IMR-90 (cell line): ENCODE measurements at regions not wholly inside any gene's neighbourhood (a gene's known extent, or its start where the extent isn't known, plus 50 kb on each side); places are given as distances from the start of the nearest gene placed in this dataset.

Experiments used
- ATAC-seq: fragments of 200-7000 bp; cut with Tn5 transposase; 2 replicates; pipeline ENCODE4 v1.9.1; 2020; ENCODE audit warnings: low read depth, mild to moderate bottlenecking, moderate library complexity
- BruUV-seq: library from RNA; stranded (reverse); fragments of 400-500 nt; replicated peaks from 2 replicates; lab custom pipeline; 2021; lab: Mats Ljungman, UMichigan
- CTCF ChIA-PET: fragments of 300-600 bp; formaldehyde crosslinking; extraction: SDS; loops from one replicate; lab custom pipeline; 2021; ENCODE audit warnings: antibody characterized with exemption; lab: Yijun Ruan, JAX
- POLR2A ChIA-PET: fragments of 300-600 bp; sonication (Branson Sonifier 250); formaldehyde crosslinking; loops from one replicate; lab custom pipeline; 2022; ENCODE audit warnings: antibody characterized with exemption; ENCODE audit not compliant: unreplicated experiment; lab: Charles Lee
- DNase-seq: peaks from one replicate; pipeline ENCODE4 v3.0.0; 2013
- H2AFZ ChIP-seq: replicated peaks from 2 replicates; pipeline ENCODE3; 2013; ENCODE audit warnings: low read length, mild to moderate bottlenecking; ENCODE audit not compliant: poor library complexity
- H2AK5ac ChIP-seq: 2 replicates; pipeline ENCODE4 v1.6.1; 2013; ENCODE audit warnings: low read depth, low read length, inconsistent platforms
- H2AK9ac ChIP-seq: replicated peaks from 2 replicates; pipeline ENCODE3; 2013; ENCODE audit warnings: mild to moderate bottlenecking, low read depth, low read length, moderate library complexity; ENCODE audit not compliant: poor library complexity
- H2BK120ac ChIP-seq: 2 replicates; pipeline ENCODE4 v1.6.1; 2013; ENCODE audit warnings: low read depth, low read length, inconsistent platforms
- H2BK15ac ChIP-seq: 3 replicates; pipeline ENCODE4 v1.6.1; 2013; ENCODE audit warnings: low read depth, low read length, inconsistent platforms
- H2BK20ac ChIP-seq: 2 replicates; pipeline ENCODE4 v1.6.1; 2013; ENCODE audit warnings: low read depth, mild to moderate bottlenecking, inconsistent platforms, low read length, moderate library complexity
- H2BK5ac ChIP-seq: 2 replicates; pipeline ENCODE4 v1.6.1; 2013; ENCODE audit warnings: mild to moderate bottlenecking, low read depth, low read length, inconsistent platforms; ENCODE audit not compliant: poor library complexity, severe bottlenecking
- H3K14ac ChIP-seq: replicated peaks from 2 replicates; pipeline ENCODE4 v1.6.1; 2013; ENCODE audit warnings: low read depth, low read length, inconsistent platforms
- H3K18ac ChIP-seq: 2 replicates; pipeline ENCODE4 v1.6.1; 2013; ENCODE audit warnings: low read depth, low read length, control low read depth
- H3K23ac ChIP-seq: 2 replicates; pipeline ENCODE4 v1.6.1; 2013; ENCODE audit warnings: low read depth, low read length, inconsistent platforms
- H3K27ac ChIP-seq: 2 replicates; pipeline ENCODE4 v1.5.1; 2013; ENCODE audit warnings: mild to moderate bottlenecking, control low read depth, low read length; ENCODE audit not compliant: insufficient read depth
- H3K27me3 ChIP-seq: 2 replicates; pipeline ENCODE4 v1.6.1; 2013; ENCODE audit warnings: low read length; ENCODE audit not compliant: control insufficient read depth, insufficient read depth
- H3K36me3 ChIP-seq: 2 replicates; pipeline ENCODE4 v1.6.1; 2013; ENCODE audit warnings: low read length, mixed read lengths; ENCODE audit not compliant: control insufficient read depth, insufficient read depth
- H3K4ac ChIP-seq: 2 replicates; pipeline ENCODE4 v1.6.1; 2013; ENCODE audit warnings: low read depth, low read length, inconsistent platforms
- H3K4me1 ChIP-seq: 2 replicates; pipeline ENCODE4 v1.6.1; 2013; ENCODE audit warnings: low read length, mixed read lengths; ENCODE audit not compliant: control insufficient read depth, insufficient read depth
- H3K4me2 ChIP-seq: 2 replicates; pipeline ENCODE4 v1.6.1; 2013; ENCODE audit warnings: low read depth, mild to moderate bottlenecking, control low read depth, low read length, moderate library complexity
- H3K4me3 ChIP-seq: 2 replicates; pipeline ENCODE4 v1.5.1; 2013; ENCODE audit warnings: low read depth, mild to moderate bottlenecking, control low read depth, low read length, moderate library complexity; ENCODE audit not compliant: insufficient read depth
- H3K56ac ChIP-seq: 2 replicates; pipeline ENCODE4 v1.6.1; 2013; ENCODE audit warnings: low read length, inconsistent platforms; ENCODE audit not compliant: insufficient read depth; ENCODE audit errors: extremely low read depth
- H3K79me1 ChIP-seq, 2 experiments: 2 replicates each; pipeline ENCODE4 v1.6.1; 2013; ENCODE audit warnings: low read length in 2 of 2, inconsistent platforms in 1 of 2, low read depth in 1 of 2
- H3K9ac ChIP-seq: 2 replicates; pipeline ENCODE4 v1.6.1; 2013; ENCODE audit warnings: low read depth, low read length, control low read depth
- H3K9me1 ChIP-seq: 2 replicates; pipeline ENCODE4 v1.6.1; 2013; ENCODE audit warnings: low read length, inconsistent platforms; ENCODE audit not compliant: insufficient read depth
- H3K9me3 ChIP-seq: 2 replicates; pipeline ENCODE4 v1.6.1; 2013; ENCODE audit warnings: low read length; ENCODE audit not compliant: control insufficient read depth, insufficient read depth
- H4K20me1 ChIP-seq: 2 replicates; pipeline ENCODE4 v1.6.1; 2013; ENCODE audit warnings: low read length, inconsistent platforms; ENCODE audit not compliant: insufficient read depth
- H4K5ac ChIP-seq: 2 replicates; pipeline ENCODE4 v1.6.1; 2013; ENCODE audit warnings: mild to moderate bottlenecking, low read depth, low read length, control low read depth
- H4K8ac ChIP-seq, 2 experiments: 2 replicates each; pipeline ENCODE4 v1.6.1; 2013; ENCODE audit warnings: low read depth in 2 of 2, low read length in 2 of 2, control low read depth in 1 of 2, inconsistent platforms in 1 of 2
- H4K91ac ChIP-seq: 2 replicates; pipeline ENCODE4 v1.6.1; 2013; ENCODE audit warnings: low read depth, low read length, inconsistent platforms; ENCODE audit not compliant: insufficient read depth
- BHLHE40 ChIP-seq: fragments of 150-350 bp; IDR thresholded peaks from 2 replicates; pipeline ENCODE4 v1.6.1; 2016; ENCODE audit warnings: mild to moderate bottlenecking, low read depth, low read length
- CEBPB ChIP-seq: IDR thresholded peaks from 2 replicates; pipeline ENCODE4 v1.6.1; 2012; ENCODE audit warnings: low read depth, low read length, improper control_type of control experiment
- CHD1 ChIP-seq: IDR thresholded peaks from 2 replicates; pipeline ENCODE4 v1.6.1; 2012; ENCODE audit warnings: low read depth, low read length, improper control_type of control experiment
- CTCF ChIP-seq: conservative IDR thresholded peaks from 2 replicates; pipeline ENCODE4 v1.5.1; 2012; ENCODE audit warnings: mild to moderate bottlenecking, low read depth, low read length, improper control_type of control experiment
- ELK1 ChIP-seq: fragments of 150-350 bp; IDR thresholded peaks from 2 replicates; pipeline ENCODE4 v1.6.1; 2016; ENCODE audit warnings: low read depth, mild to moderate bottlenecking, low read length, moderate library complexity, borderline replicate concordance
- FOS ChIP-seq: fragments of 150-350 bp; IDR thresholded peaks from 2 replicates; pipeline ENCODE4 v1.6.1; 2016; ENCODE audit warnings: low read depth, low read length
- MAFK ChIP-seq: IDR thresholded peaks from 2 replicates; pipeline ENCODE4 v1.6.1; 2012; ENCODE audit warnings: low read depth, low read length, improper control_type of control experiment
- MAZ ChIP-seq: IDR thresholded peaks from 2 replicates; pipeline ENCODE4 v1.6.1; 2012; ENCODE audit warnings: low read depth, mild to moderate bottlenecking, low read length, improper control_type of control experiment, moderate library complexity, borderline replicate concordance
- MXI1 ChIP-seq: IDR thresholded peaks from 2 replicates; pipeline ENCODE4 v1.6.1; 2012; ENCODE audit warnings: low read depth, mild to moderate bottlenecking, low read length, moderate library complexity, borderline replicate concordance
- NFE2L2 ChIP-seq: fragments of 150-350 bp; IDR thresholded peaks from 2 replicates; pipeline ENCODE4 v1.6.1; 2016; ENCODE audit warnings: low read depth, mild to moderate bottlenecking, low read length
- POLR2A ChIP-seq: IDR thresholded peaks from 2 replicates; pipeline ENCODE4 v1.6.1; 2012; ENCODE audit warnings: mild to moderate bottlenecking, low read depth, low read length
- RAD21 ChIP-seq: IDR thresholded peaks from 2 replicates; pipeline ENCODE4 v1.6.1; 2012; ENCODE audit warnings: low read length, improper control_type of control experiment
- RCOR1 ChIP-seq: IDR thresholded peaks from 2 replicates; pipeline ENCODE4 v1.6.1; 2012; ENCODE audit warnings: mild to moderate bottlenecking, low read length, improper control_type of control experiment; ENCODE audit not compliant: insufficient replicate concordance
- RFX5 ChIP-seq: IDR thresholded peaks from 2 replicates; pipeline ENCODE4 v1.8.0; 2012; ENCODE audit warnings: low read depth, mild to moderate bottlenecking, low read length, moderate library complexity
- SMC3 ChIP-seq: fragments of 150-350 bp; IDR thresholded peaks from 2 replicates; pipeline ENCODE4 v1.6.1; 2016; ENCODE audit warnings: low read depth, mild to moderate bottlenecking, antibody characterized with exemption, low read length, moderate library complexity
- USF2 ChIP-seq: fragments of 150-350 bp; IDR thresholded peaks from 2 replicates; pipeline ENCODE4 v1.6.1; 2017; ENCODE audit warnings: mild to moderate bottlenecking, antibody characterized with exemption, low read length, low read depth
- WGBS, 2 experiments: methylation state at CpG; one replicate each; pipeline versions ENCODE4 v1.1.5 to v1.1.7; 2013; ENCODE audit warnings: missing lambda C conversion rate in 2 of 2; ENCODE audit not compliant: insufficient read length in 1 of 2; ENCODE audit errors: extremely low coverage in 2 of 2; 5-methylcytosine and 5-hydroxymethylcytosine counted together
- dilution Hi-C: fragments of 300-500 bp; cut with HindIII; formaldehyde crosslinking; loops from one replicate; pipeline ENCODE4 v1.14.3; 2018; ENCODE audit warnings: low sequenced_read_pairs; ENCODE audit not compliant: unreplicated experiment
- in situ Hi-C: fragments of 300-500 bp; cut with MboI; formaldehyde crosslinking; loops from 3 replicates; pipeline ENCODE4 v1.14.3; 2019; ENCODE audit warnings: low sequenced_read_pairs, inconsistent platforms, mixed read lengths
- intact Hi-C: fragments of 100-400 bp; cut with micrococcal nuclease; formaldehyde crosslinking; loops from 2 replicates; pipeline ENCODE4 v1.10.0; 2022

- in situ Hi-C loops (no loop called here), dilution Hi-C loops (no loop called here), intact Hi-C loops (no loop called here)
- no peak overlapping the region for H4K5ac ChIP-seq
- no peaks in the 10 kb centered on the region for H3K79me1 ChIP-seq
- H3K14ac ChIP-seq, result no peak overlapping the region
- no peak for ATAC-seq
- H3K9ac ChIP-seq, result no peak overlapping the region
- H3K4me1 ChIP-seq, result no peaks in the 10 kb centered on the region
- no peak overlapping the region for H3K56ac ChIP-seq
- H3K27me3 ChIP-seq, result no peaks in the 10 kb centered on the region
- no peak overlapping the region for H3K18ac ChIP-seq
- BruUV-seq, result no TSS peak
- H3K4me2 ChIP-seq, result no peak overlapping the region
- no peak overlapping the region for H4K91ac ChIP-seq
- no peak overlapping the region for H2BK15ac ChIP-seq
- no peak overlapping the region for H2BK5ac ChIP-seq
- H3K27ac ChIP-seq, result no peak overlapping the region
- H2BK20ac ChIP-seq, result no peak overlapping the region
- no peak overlapping the region for H2AFZ ChIP-seq
- H2BK120ac ChIP-seq, result no peak overlapping the region
- no peak for DNase-seq
- H2AK5ac ChIP-seq, result no peak overlapping the region
- H3K23ac ChIP-seq, result no peak overlapping the region
- ChIA-PET CTCF (no interaction called here), POLR2A (no interaction called here)
- H4K8ac ChIP-seq, result no peak overlapping the region
- H3K36me3 ChIP-seq, result no peaks in the 10 kb centered on the region
- 27% methylated on average over 3 of the region's 4 CpGs; no CpG with 5 or more reads in 1 of the 2 experiments for WGBS, 2 experiments
- TF ChIP-seq USF2 (no peak), BHLHE40 (no peak), RCOR1 (no peak), NFE2L2 (no peak), FOS (no peak), CHD1 (no peak), MAZ (no peak), RFX5 (no peak), ELK1 (no peak), MAFK (no peak), RAD21 (no peak), CTCF (no peak), CEBPB (no peak), MXI1 (no peak), SMC3 (no peak), POLR2A (no peak)
- no peaks in the 10 kb centered on the region for H4K20me1 ChIP-seq
- no peak overlapping the region for H3K4ac ChIP-seq
- no peak overlapping the region for H2AK9ac ChIP-seq
- H3K9me1 ChIP-seq, result no peaks in the 10 kb centered on the region
- no peak overlapping the region for H3K4me3 ChIP-seq
- H3K9me3 ChIP-seq, result peaks cover 12% of the 10 kb centered on the region
These were observed 345.8 kb downstream of the RPS29 start for GRCh38 chr14:49240383-49240782.
